ENCODE measurements at regions not wholly inside any gene's neighbourhood (a gene's known extent, or its start where the extent isn't known, plus 50 kb on each side); places are given as distances from the start of the nearest gene placed in this dataset.

GRCh38 chr9:22913518-22913917 lies 466.9 kb downstream of the DMRTA1 start:
- H3K4me3 ChIP-seq (ENCODE audit: low read depth, low read length) = no peak overlapping the region
- TF ChIP-seq CTCF (conservative IDR thresholded peaks at IDR 0.05; ENCODE audit: low read depth, low read length) = no peak
- DNase-seq (ENCODE audit: low read depth) = no peak

GRCh38 chr9:22916148-22916547 lies 469.5 kb downstream of the DMRTA1 start:
- no peak overlapping the region for H3K4me3 ChIP-seq (ENCODE audit: low read depth, low read length)
- no peak for TF ChIP-seq CTCF (conservative IDR thresholded peaks at IDR 0.05; ENCODE audit: low read depth, low read length)
- no peak for DNase-seq (ENCODE audit: low read depth)

GRCh38 chr9:22919423-22919822 lies 472.8 kb downstream of the DMRTA1 start:
- no peak for TF ChIP-seq CTCF (conservative IDR thresholded peaks at IDR 0.05; ENCODE audit: low read depth, low read length)
- no peak for DNase-seq (ENCODE audit: low read depth)
- no peak overlapping the region for H3K4me3 ChIP-seq (ENCODE audit: low read depth, low read length)

- no peak for TF ChIP-seq CTCF (conservative IDR thresholded peaks at IDR 0.05; ENCODE audit: low read depth, low read length)
- no peak overlapping the region for H3K4me3 ChIP-seq (ENCODE audit: low read depth, low read length)
- no peak for DNase-seq (ENCODE audit: low read depth)
Observed at GRCh38 chr9:22921742-22922141, 475.1 kb downstream of the DMRTA1 start.

GRCh38 chr9:22922222-22922621 lies 475.6 kb downstream of the DMRTA1 start:
- no peak for DNase-seq (ENCODE audit: low read depth)
- no peak overlapping the region for H3K4me3 ChIP-seq (ENCODE audit: low read depth, low read length)
- TF ChIP-seq CTCF (conservative IDR thresholded peaks at IDR 0.05; ENCODE audit: low read depth, low read length) = no peak

- DNase-seq (ENCODE audit: low read depth) = no peak
- TF ChIP-seq CTCF (conservative IDR thresholded peaks at IDR 0.05; ENCODE audit: low read depth, low read length) = no peak
Observed at GRCh38 chr9:22954550-22954949, 507.9 kb downstream of the DMRTA1 start.

GRCh38 chr9:22954964-22955363 lies 508.3 kb downstream of the DMRTA1 start:
- no peak overlapping the region for H3K4me3 ChIP-seq (ENCODE audit: low read depth, low read length)
- TF ChIP-seq CTCF (conservative IDR thresholded peaks at IDR 0.05; ENCODE audit: low read depth, low read length) = no peak
- no peak for DNase-seq (ENCODE audit: low read depth)

More at GRCh38 chr9:22954550-22954949, 507.9 kb downstream of the DMRTA1 start:
- H3K4me3 ChIP-seq (ENCODE audit: low read depth, low read length) = no peak overlapping the region
